ENCODE measurements at regions not wholly inside any gene's neighbourhood (a gene's known extent, or its start where the extent isn't known, plus 50 kb on each side); places are given as distances from the start of the nearest gene placed in this dataset.

DNA sequence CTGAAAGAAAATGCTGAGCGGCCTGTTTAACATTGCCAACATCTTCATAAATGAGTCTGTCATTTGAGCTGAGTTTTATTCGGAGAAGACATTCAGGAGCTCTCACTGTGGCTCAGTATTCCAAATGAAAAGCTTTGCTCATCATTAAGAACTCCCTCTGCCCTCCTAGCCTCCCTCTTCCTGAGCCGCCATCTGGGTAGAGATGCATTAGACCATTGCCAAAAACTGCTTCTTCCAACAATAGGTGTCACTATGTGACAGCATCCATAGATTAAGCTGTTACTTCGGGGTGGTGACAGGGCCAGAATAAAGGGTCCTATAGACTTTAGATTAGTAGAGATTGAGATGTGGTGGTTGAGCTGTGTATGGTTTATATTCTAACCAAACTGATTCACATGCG is 501.4 kb upstream of the NR2F2 start:
- no peak for TF ChIP-seq TAF1 (IDR thresholded peaks at IDR 0.05; ENCODE audit: low read depth, low read length)
- TF ChIP-seq POLR2A (IDR thresholded peaks at IDR 0.05; ENCODE audit: low read depth, low read length): no peak
- TF ChIP-seq SPI1 (IDR thresholded peaks at IDR 0.05; ENCODE audit: low read depth, low read length): no peak
- no peak for TF ChIP-seq POLR2AphosphoS5 (IDR thresholded peaks at IDR 0.05; ENCODE audit: low read depth, low read length)

Data from GM12891 (cell line).